Neural cell (in vitro differentiated cells): ENCODE measurements at regions not wholly inside any gene's neighbourhood (a gene's known extent, or its start where the extent isn't known, plus 50 kb on each side); places are given as distances from the start of the nearest gene placed in this dataset.

Experiments used
- CTCF ChIP-seq: fragments of 450-650 bp; IDR thresholded peaks from 2 replicates; pipeline ENCODE4 v1.5.1; 2014; ENCODE audit warnings: antibody characterized with exemption, mild to moderate bottlenecking, moderate library complexity; ENCODE audit not compliant: poor library complexity, severe bottlenecking
- EP300 ChIP-seq: fragments of 450-650 bp; conservative IDR thresholded peaks from 2 replicates; pipeline ENCODE4 v1.6.1; 2014; ENCODE audit warnings: antibody characterized with exemption, mild to moderate bottlenecking, moderate library complexity; ENCODE audit not compliant: poor library complexity, severe bottlenecking
- EZH2 ChIP-seq: fragments of 200-600, 300-800 bp; shearing (Covaris generic), sonication (generic); IDR thresholded peaks from 2 replicates; pipeline ENCODE4 v1.6.1; 2014; ENCODE audit warnings: antibody characterized with exemption, low read length, borderline replicate concordance, mild to moderate bottlenecking; ENCODE audit not compliant: insufficient read depth, poor library complexity, severe bottlenecking
- MXI1 ChIP-seq: fragments of 450-650 bp; conservative IDR thresholded peaks from 2 replicates; pipeline ENCODE4 v1.6.1; 2014; ENCODE audit warnings: antibody characterized with exemption, mild to moderate bottlenecking; ENCODE audit not compliant: poor library complexity, severe bottlenecking
- POLR2AphosphoS5 ChIP-seq: IDR thresholded peaks from 2 replicates; pipeline ENCODE4 v1.6.1; 2012
- RAD21 ChIP-seq: fragments of 450-650 bp; conservative IDR thresholded peaks from 2 replicates; pipeline ENCODE4 v1.6.1; 2014; ENCODE audit warnings: antibody characterized with exemption, mild to moderate bottlenecking, moderate library complexity
- REST ChIP-seq: IDR thresholded peaks from 2 replicates; pipeline ENCODE4 v1.6.1; 2012; ENCODE audit warnings: borderline replicate concordance
- SMC3 ChIP-seq: fragments of 450-650 bp; conservative IDR thresholded peaks from 2 replicates; pipeline ENCODE4 v1.6.1; 2014; ENCODE audit warnings: antibody characterized with exemption, mild to moderate bottlenecking, moderate library complexity; ENCODE audit not compliant: poor library complexity
- TAF1 ChIP-seq: IDR thresholded peaks from 2 replicates; pipeline ENCODE4 v1.6.1; 2012; ENCODE audit warnings: low read depth

GRCh38 chr1:55879346-55879745 is 664.2 kb upstream of the USP24 start:
- no peak for TF ChIP-seq MXI1
- TF ChIP-seq EP300: no peak
- no peak for TF ChIP-seq CTCF
- no peak for TF ChIP-seq RAD21
- no peak for TF ChIP-seq EZH2
- TF ChIP-seq POLR2AphosphoS5: no peak
- TF ChIP-seq SMC3: no peak
- no peak for TF ChIP-seq REST
- no peak for TF ChIP-seq TAF1
